ENCODE measurements at regions not wholly inside any gene's neighbourhood (a gene's known extent, or its start where the extent isn't known, plus 50 kb on each side); places are given as distances from the start of the nearest gene placed in this dataset.

GRCh38 chr21:27580276-27580675 is 613.4 kb upstream of the ADAMTS5 start:
- CTCF ChIA-PET (ENCODE audit: low intra/inter-chr PET ratio), result no interaction called here
- no peak for FAIRE-seq
- WGBS (ENCODE audit: insufficient coverage, low coverage, missing lambda C conversion rate), result 0% methylated on average over 1 of the region's 1 CpG
- TF ChIP-seq OTX1 (CRISPR knock-in tag; IDR thresholded peaks at IDR 0.05) (no peak), ZBTB11 (CRISPR knock-in tag; IDR thresholded peaks at IDR 0.05) (no peak), HMG20B (CRISPR knock-in tag; IDR thresholded peaks at IDR 0.05) (no peak), ZBTB40 (IDR thresholded peaks at IDR 0.05) (no peak), ZBTB40 (CRISPR knock-in tag; IDR thresholded peaks at IDR 0.05) (no peak), CBFB (CRISPR knock-in tag; IDR thresholded peaks at IDR 0.05) (no peak)
- TF ChIP-seq, protein P1, sequence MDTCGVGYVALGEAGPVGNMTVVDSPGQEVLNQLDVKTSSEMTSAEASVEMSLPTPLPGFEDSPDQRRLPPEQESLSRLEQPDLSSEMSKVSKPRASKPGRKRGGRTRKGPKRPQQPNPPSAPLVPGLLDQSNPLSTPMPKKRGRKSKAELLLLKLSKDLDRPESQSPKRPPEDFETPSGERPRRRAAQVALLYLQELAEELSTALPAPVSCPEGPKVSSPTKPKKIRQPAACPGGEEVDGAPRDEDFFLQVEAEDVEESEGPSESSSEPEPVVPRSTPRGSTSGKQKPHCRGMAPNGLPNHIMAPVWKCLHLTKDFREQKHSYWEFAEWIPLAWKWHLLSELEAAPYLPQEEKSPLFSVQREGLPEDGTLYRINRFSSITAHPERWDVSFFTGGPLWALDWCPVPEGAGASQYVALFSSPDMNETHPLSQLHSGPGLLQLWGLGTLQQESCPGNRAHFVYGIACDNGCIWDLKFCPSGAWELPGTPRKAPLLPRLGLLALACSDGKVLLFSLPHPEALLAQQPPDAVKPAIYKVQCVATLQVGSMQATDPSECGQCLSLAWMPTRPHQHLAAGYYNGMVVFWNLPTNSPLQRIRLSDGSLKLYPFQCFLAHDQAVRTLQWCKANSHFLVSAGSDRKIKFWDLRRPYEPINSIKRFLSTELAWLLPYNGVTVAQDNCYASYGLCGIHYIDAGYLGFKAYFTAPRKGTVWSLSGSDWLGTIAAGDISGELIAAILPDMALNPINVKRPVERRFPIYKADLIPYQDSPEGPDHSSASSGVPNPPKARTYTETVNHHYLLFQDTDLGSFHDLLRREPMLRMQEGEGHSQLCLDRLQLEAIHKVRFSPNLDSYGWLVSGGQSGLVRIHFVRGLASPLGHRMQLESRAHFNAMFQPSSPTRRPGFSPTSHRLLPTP (IDR thresholded peaks at IDR 0.05; ENCODE audit: borderline replicate concordance, extremely low read depth, insufficient read length), result no peak

More at GRCh38 chr21:27580276-27580675, 613.4 kb upstream of the ADAMTS5 start:
- Histone ChIP-seq H3K4me1 (replicated peaks in 1 of 2; ENCODE audit: control insufficient read depth in 2 of 2, insufficient read depth in 2 of 2, low read length in 2 of 2) (no peaks in the 10 kb centered on the region), H3K79me2 (ENCODE audit: control insufficient read depth, insufficient read depth, low read length) (no peaks in the 10 kb centered on the region), H2AFZ (ENCODE audit: low read depth, low read length) (no peak overlapping the region), H4K20me1 (replicated peaks; ENCODE audit: control insufficient read depth, insufficient read depth, low read length) (no peaks in the 10 kb centered on the region), H3K9me1 (ENCODE audit: control insufficient read depth, insufficient read depth, low read length) (no peaks in the 10 kb centered on the region), H3K36me3 (ENCODE audit: control insufficient read depth, insufficient read depth, low read length) (no peaks in the 10 kb centered on the region), H3K27me3 (ENCODE audit: control insufficient read depth in 2 of 2, insufficient read depth in 2 of 2, low read length in 2 of 2) (no peaks in the 10 kb centered on the region), H3K9ac (ENCODE audit: insufficient read depth in 1 of 2, low read depth in 2 of 2, low read length in 2 of 2) (no peak overlapping the region), H3K4me3 (no peak overlapping the region), H3K27ac (ENCODE audit: extremely low read depth, low read depth, low read length) (no peak overlapping the region), H3K4me2 (ENCODE audit: insufficient read depth, low read length) (no peak overlapping the region), H3K9me3 (replicated peaks; ENCODE audit: control insufficient read depth, insufficient read depth, low read depth, low read length) (peaks cover 2% of the 10 kb centered on the region; the same call in 1 of the 2 replicates)
- in situ Hi-C loops (cut with MboI), result no loop called here
- no peak for ATAC-seq
- no peak for DNase-seq (ENCODE audit: extremely low read depth in 1 of 4, low spot score in 3 of 4)
- intact Hi-C loops (cut with micrococcal nuclease), result no loop called here
- no TSS peak for BruUV-seq (replicated peaks)
- POLR2A ChIA-PET, result no interaction called here
